ENCODE measurements at regions not wholly inside any gene's neighbourhood (a gene's known extent, or its start where the extent isn't known, plus 50 kb on each side); places are given as distances from the start of the nearest gene placed in this dataset.

GRCh38 chr11:88398791-88399570 lies 61.4 kb upstream of the CTSC start:
- DNase-seq (ENCODE audit: low read depth) = no peak
- TF ChIP-seq, protein P1, sequence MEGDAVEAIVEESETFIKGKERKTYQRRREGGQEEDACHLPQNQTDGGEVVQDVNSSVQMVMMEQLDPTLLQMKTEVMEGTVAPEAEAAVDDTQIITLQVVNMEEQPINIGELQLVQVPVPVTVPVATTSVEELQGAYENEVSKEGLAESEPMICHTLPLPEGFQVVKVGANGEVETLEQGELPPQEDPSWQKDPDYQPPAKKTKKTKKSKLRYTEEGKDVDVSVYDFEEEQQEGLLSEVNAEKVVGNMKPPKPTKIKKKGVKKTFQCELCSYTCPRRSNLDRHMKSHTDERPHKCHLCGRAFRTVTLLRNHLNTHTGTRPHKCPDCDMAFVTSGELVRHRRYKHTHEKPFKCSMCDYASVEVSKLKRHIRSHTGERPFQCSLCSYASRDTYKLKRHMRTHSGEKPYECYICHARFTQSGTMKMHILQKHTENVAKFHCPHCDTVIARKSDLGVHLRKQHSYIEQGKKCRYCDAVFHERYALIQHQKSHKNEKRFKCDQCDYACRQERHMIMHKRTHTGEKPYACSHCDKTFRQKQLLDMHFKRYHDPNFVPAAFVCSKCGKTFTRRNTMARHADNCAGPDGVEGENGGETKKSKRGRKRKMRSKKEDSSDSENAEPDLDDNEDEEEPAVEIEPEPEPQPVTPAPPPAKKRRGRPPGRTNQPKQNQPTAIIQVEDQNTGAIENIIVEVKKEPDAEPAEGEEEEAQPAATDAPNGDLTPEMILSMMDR (conservative IDR thresholded peaks at IDR 0.05; ENCODE audit: low read depth, low read length) = no peak
- H3K4me3 ChIP-seq (ENCODE audit: low read depth, low read length) = no peak overlapping the region

- H3K4me3 ChIP-seq (ENCODE audit: low read depth, low read length) = no peak overlapping the region
- TF ChIP-seq, protein P1 (conservative IDR thresholded peaks at IDR 0.05; ENCODE audit: low read depth, low read length) = no peak
- no peak for DNase-seq (ENCODE audit: low read depth)
Observed at GRCh38 chr11:88398372-88398771, 60.8 kb upstream of the CTSC start.

DNA sequence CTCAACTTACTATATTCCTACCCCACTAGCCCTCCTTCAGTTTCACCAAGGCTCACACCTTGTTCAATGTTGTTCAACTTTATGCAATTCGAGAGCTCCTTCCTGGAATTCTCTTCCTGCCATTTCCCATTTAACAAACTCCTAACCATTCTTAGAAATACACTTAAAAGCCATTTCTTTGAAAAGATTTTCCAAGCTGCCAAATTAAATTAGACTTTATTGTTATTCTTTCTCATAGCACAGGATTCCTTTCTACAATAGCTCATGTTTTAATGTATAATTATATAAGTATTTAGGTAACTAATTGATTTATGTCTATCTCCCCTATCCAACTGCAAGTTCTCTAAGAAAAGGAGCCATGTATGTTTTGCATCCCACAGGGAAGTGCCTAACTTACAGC lies 52.7 kb upstream of the CTSC start:
- no peak overlapping the region for H3K4me3 ChIP-seq (ENCODE audit: low read depth, low read length)
- no peak for DNase-seq (ENCODE audit: low read depth)
- TF ChIP-seq, protein P1 (conservative IDR thresholded peaks at IDR 0.05; ENCODE audit: low read depth, low read length) = no peak

- no peak overlapping the region for H3K4me3 ChIP-seq (ENCODE audit: low read depth, low read length)
- TF ChIP-seq, protein P1 (conservative IDR thresholded peaks at IDR 0.05; ENCODE audit: low read depth, low read length) = no peak
- DNase-seq (ENCODE audit: low read depth) = no peak
Observed at GRCh38 chr11:88387957-88388356, 50.4 kb upstream of the CTSC start.

All from epithelial cell of proximal tubule (primary cell).